ENCODE measurements at regions not wholly inside any gene's neighbourhood (a gene's known extent, or its start where the extent isn't known, plus 50 kb on each side); places are given as distances from the start of the nearest gene placed in this dataset.
A peak's percentile ranks its signal among the peaks of the same experiment; 100 is the strongest.

DNA sequence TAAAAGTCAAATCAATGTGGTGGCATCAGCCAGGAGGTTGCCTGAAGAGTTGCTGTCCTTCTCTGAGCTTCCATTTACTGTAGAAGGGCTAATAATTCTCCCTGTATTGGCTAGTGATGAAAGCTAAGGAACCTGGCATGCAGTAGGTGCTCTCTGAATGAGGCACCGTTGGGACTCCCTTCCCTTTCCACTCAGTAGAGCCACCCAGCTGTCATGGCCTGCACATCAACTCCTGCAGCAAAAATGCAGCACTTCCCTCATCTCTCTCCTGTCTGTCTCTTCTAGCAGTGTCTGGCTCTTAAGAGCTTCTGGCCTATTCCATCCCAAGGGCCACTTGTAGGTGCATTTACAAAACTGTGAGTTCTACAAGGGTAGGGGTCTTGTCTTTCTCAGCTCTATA, 369.0 kb downstream of the MATN1 start:
- Histone ChIP-seq H3K9ac (ENCODE audit: low read length) (no peak overlapping the region), H3K36me3 (ENCODE audit: control insufficient read depth in 1 of 2, insufficient read depth in 2 of 2, low read length in 2 of 2) (no peaks in the 10 kb centered on the region), H3K4me3 (replicated peaks in 1 of 2; ENCODE audit: low read depth in 1 of 2, low read length in 2 of 2) (no peak overlapping the region), H3K9me3 (ENCODE audit: control insufficient read depth in 1 of 2, insufficient read depth in 1 of 2, low read depth in 1 of 2, low read length in 2 of 2) (no peaks in the 10 kb centered on the region), H3K4me2 (ENCODE audit: low read length) (no peak overlapping the region), H4K20me1 (ENCODE audit: insufficient read depth) (no peaks in the 10 kb centered on the region), H3K27ac (ENCODE audit: low read depth, low read length) (no peak overlapping the region), H3K79me2 (ENCODE audit: insufficient read depth, low read length) (no peaks in the 10 kb centered on the region), H3K27me3 (ENCODE audit: insufficient read depth, low read length) (peaks cover 17% of the 10 kb centered on the region), H3K4me1 (ENCODE audit: control insufficient read depth in 1 of 2, insufficient read depth in 2 of 2, low read length in 2 of 2) (no peaks in the 10 kb centered on the region), H3K9me2 (ENCODE audit: insufficient read depth) (no peaks in the 10 kb centered on the region), H2AFZ (ENCODE audit: low read depth, low read length, poor library complexity, severe bottlenecking) (no peak overlapping the region)
- ChIA-PET CTCF (interaction anchor here (0.6 to 2.8 kb wide), 13 partner anchors 8 to 425 kb away, joined by 3 to 54 read pairs (median 4); no protein-coding TSS in a partner anchor), RAD21 (ENCODE audit: low non-redundant PET in 1 of 2, low total read pairs in 2 of 2, uncharacterized antibody in 2 of 2, unreplicated experiment in 2 of 2) (interaction anchor here in 1 of 2 experiments (1.0 kb wide), 1 partner anchor 353 kb away, joined by 3 read pairs; no protein-coding TSS in a partner anchor), POLR2A (no interaction called here)
- DNase-seq (ENCODE audit: low read depth, low spot score) (no peak), ATAC-seq (peak; percentile 86)
- TF ChIP-seq RAD21 (IDR thresholded peaks at IDR 0.05; ENCODE audit: low read depth) (peak; percentile 18; the same call in 1 of the 2 replicates), TCF7L2 (IDR thresholded peaks at IDR 0.05; ENCODE audit: borderline replicate concordance, extremely low read depth, insufficient read depth, insufficient read length) (no peak), CBX3 (IDR thresholded peaks at IDR 0.05; ENCODE audit: low read depth) (no peak)
- TF ChIP-seq, protein P1, sequence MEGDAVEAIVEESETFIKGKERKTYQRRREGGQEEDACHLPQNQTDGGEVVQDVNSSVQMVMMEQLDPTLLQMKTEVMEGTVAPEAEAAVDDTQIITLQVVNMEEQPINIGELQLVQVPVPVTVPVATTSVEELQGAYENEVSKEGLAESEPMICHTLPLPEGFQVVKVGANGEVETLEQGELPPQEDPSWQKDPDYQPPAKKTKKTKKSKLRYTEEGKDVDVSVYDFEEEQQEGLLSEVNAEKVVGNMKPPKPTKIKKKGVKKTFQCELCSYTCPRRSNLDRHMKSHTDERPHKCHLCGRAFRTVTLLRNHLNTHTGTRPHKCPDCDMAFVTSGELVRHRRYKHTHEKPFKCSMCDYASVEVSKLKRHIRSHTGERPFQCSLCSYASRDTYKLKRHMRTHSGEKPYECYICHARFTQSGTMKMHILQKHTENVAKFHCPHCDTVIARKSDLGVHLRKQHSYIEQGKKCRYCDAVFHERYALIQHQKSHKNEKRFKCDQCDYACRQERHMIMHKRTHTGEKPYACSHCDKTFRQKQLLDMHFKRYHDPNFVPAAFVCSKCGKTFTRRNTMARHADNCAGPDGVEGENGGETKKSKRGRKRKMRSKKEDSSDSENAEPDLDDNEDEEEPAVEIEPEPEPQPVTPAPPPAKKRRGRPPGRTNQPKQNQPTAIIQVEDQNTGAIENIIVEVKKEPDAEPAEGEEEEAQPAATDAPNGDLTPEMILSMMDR (IDR thresholded peaks at IDR 0.05 in 2 of 3, conservative IDR thresholded peaks at IDR 0.05 in 1 of 3; ENCODE audit: borderline replicate concordance in 1 of 3, insufficient read depth in 1 of 3, low read depth in 2 of 3, low read length in 2 of 3): peak; percentile 18 to 68 (median 52); a peak in 5 of 6 replicates
- no TSS peak for BruUV-seq (replicated peaks)
- intact Hi-C loops (cut with micrococcal nuclease): loop anchor here (5.0 kb wide), 1 partner anchor 1117 kb away; the partner anchor contains the start of gene PTPRU

DNA sequence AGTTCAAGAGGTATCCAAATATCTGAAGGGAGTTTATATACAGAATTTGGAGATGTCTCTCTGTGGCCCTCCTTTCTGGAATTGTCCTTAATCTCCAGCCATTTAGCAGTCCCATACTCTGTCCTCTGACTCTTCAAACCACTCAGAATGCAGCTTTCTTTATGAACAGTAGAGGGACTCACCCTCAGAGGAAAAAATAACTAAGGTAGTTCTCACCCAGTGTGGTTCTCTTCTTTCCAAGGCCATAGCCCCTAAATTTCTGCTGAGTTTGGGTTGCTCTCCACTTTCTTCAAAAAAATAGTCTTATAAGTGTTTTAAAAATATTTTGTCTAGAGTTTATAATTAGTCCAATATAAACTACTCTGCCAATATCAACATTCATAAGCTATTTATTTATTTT, 369.7 kb downstream of the MATN1 start:
- Histone ChIP-seq H3K27ac (ENCODE audit: low read depth, low read length) (no peak overlapping the region), H3K9ac (ENCODE audit: low read length) (no peak overlapping the region), H3K36me3 (ENCODE audit: control insufficient read depth in 1 of 2, insufficient read depth in 2 of 2, low read length in 2 of 2) (no peaks in the 10 kb centered on the region), H3K79me2 (ENCODE audit: insufficient read depth, low read length) (no peaks in the 10 kb centered on the region), H3K4me3 (replicated peaks in 1 of 2; ENCODE audit: low read depth in 1 of 2, low read length in 2 of 2) (no peak overlapping the region), H3K4me1 (ENCODE audit: control insufficient read depth in 1 of 2, insufficient read depth in 2 of 2, low read length in 2 of 2) (no peaks in the 10 kb centered on the region), H3K27me3 (ENCODE audit: insufficient read depth, low read length) (peaks cover 17% of the 10 kb centered on the region), H3K4me2 (ENCODE audit: low read length) (no peak overlapping the region), H2AFZ (ENCODE audit: low read depth, low read length, poor library complexity, severe bottlenecking) (no peak overlapping the region), H3K9me2 (ENCODE audit: insufficient read depth) (no peaks in the 10 kb centered on the region), H4K20me1 (ENCODE audit: insufficient read depth) (no peaks in the 10 kb centered on the region), H3K9me3 (ENCODE audit: control insufficient read depth in 1 of 2, insufficient read depth in 1 of 2, low read depth in 1 of 2, low read length in 2 of 2) (no peaks in the 10 kb centered on the region)
- no TSS peak for BruUV-seq (replicated peaks)
- POLR2A ChIA-PET: interaction anchor here (0.9 to 1.1 kb wide), 2 partner anchors 10 to 27 kb away, joined by 3 to 4 read pairs; no protein-coding TSS in a partner anchor
- intact Hi-C loops (cut with micrococcal nuclease): loop anchor here (5.0 kb wide), 1 partner anchor 1116 kb away; the partner anchor contains the start of gene PTPRU
- ATAC-seq (peak; percentile 82), DNase-seq (ENCODE audit: low read depth, low spot score) (no peak)
- TF ChIP-seq, protein P1 (IDR thresholded peaks at IDR 0.05 in 2 of 3, conservative IDR thresholded peaks at IDR 0.05 in 1 of 3; ENCODE audit: borderline replicate concordance in 1 of 3, insufficient read depth in 1 of 3, low read depth in 2 of 3, low read length in 2 of 3): peak; percentile 26 to 47 (median 44); a peak in 5 of 6 replicates
- no peak for TF ChIP-seq SP1 (IDR thresholded peaks at IDR 0.05; ENCODE audit: low read depth)
- peak; percentile 22; the same call in 1 of the 2 replicates for TF ChIP-seq RAD21 (IDR thresholded peaks at IDR 0.05; ENCODE audit: low read depth)
- CTCF ChIA-PET: interaction anchor here (0.6 to 2.8 kb wide), 13 partner anchors 9 to 426 kb away, joined by 3 to 54 read pairs (median 4); no protein-coding TSS in a partner anchor
- RAD21 ChIA-PET (ENCODE audit: low non-redundant PET in 1 of 2, low total read pairs in 2 of 2, uncharacterized antibody in 2 of 2, unreplicated experiment in 2 of 2): interaction anchor here in 1 of 2 experiments (0.9 to 1.0 kb wide), 2 partner anchors 27 to 354 kb away, joined by 3 to 4 read pairs; no protein-coding TSS in a partner anchor

Data from HCT116 (cell line).